Hepatocyte (in vitro differentiated cells): ENCODE measurements at regions not wholly inside any gene's neighbourhood (a gene's known extent, or its start where the extent isn't known, plus 50 kb on each side); places are given as distances from the start of the nearest gene placed in this dataset.
"Not testable (repeated sequence)": the region's sequence is repeated elsewhere in the genome, so short reads cannot be mapped to it uniquely, and the experiment has no call there.

ENCODE experiments used
- DNase-seq: peaks from one replicate; pipeline ENCODE4 v3.0.0-alpha.2; 2016; ENCODE audit warnings: low spot score
- H2AFZ ChIP-seq: fragments of 200-600 bp; sonication (generic); 2 replicates; pipeline ENCODE4 v1.6.0; 2016; ENCODE audit warnings: antibody characterized with exemption, mild to moderate bottlenecking
- H3K27ac ChIP-seq: fragments of 200-600 bp; sonication (generic); 2 replicates; pipeline ENCODE4 v1.5.1; 2016; ENCODE audit warnings: mild to moderate bottlenecking
- H3K27me3 ChIP-seq: fragments of 200-600 bp; sonication (generic); 2 replicates; pipeline ENCODE4 v1.6.1; 2016
- H3K36me3 ChIP-seq: fragments of 200-600 bp; sonication (generic); replicated peaks from 2 replicates; pipeline ENCODE4 v1.5.1; 2016; ENCODE audit warnings: low read depth; ENCODE audit not compliant: insufficient read depth
- H3K4me1 ChIP-seq: fragments of 200-600 bp; sonication (generic); 2 replicates; pipeline ENCODE4 v1.5.1; 2016; ENCODE audit warnings: mild to moderate bottlenecking, moderate library complexity; ENCODE audit not compliant: insufficient read depth
- H3K4me2 ChIP-seq: fragments of 200-600 bp; sonication (generic); 2 replicates; pipeline ENCODE4 v1.6.0; 2016
- H3K4me3 ChIP-seq: fragments of 200-600 bp; sonication (generic); 2 replicates; pipeline ENCODE4 v1.5.1; 2016; ENCODE audit warnings: mild to moderate bottlenecking
- H3K79me2 ChIP-seq: fragments of 200-600 bp; sonication (generic); 2 replicates; pipeline ENCODE4 v1.6.0; 2017; ENCODE audit warnings: mild to moderate bottlenecking
- H3K9me2 ChIP-seq: fragments of 200-600 bp; sonication (generic); replicated peaks from 2 replicates; pipeline ENCODE4 v1.6.0; 2017; ENCODE audit warnings: mild to moderate bottlenecking; ENCODE audit not compliant: insufficient read depth
- H3K9me3 ChIP-seq: fragments of 200-600 bp; sonication (generic); 2 replicates; pipeline ENCODE4 v1.5.1; 2016; ENCODE audit warnings: low read depth, mild to moderate bottlenecking
- H4K20me1 ChIP-seq: fragments of 200-600 bp; sonication (generic); 2 replicates; pipeline ENCODE4 v1.6.0; 2016; ENCODE audit warnings: mild to moderate bottlenecking; ENCODE audit not compliant: insufficient read depth, poor library complexity, severe bottlenecking
- CTCF ChIP-seq: fragments of 200-600 bp; sonication (generic); IDR thresholded peaks from 2 replicates; pipeline ENCODE4 v1.5.1; 2016; ENCODE audit warnings: antibody characterized with exemption, mild to moderate bottlenecking; ENCODE audit not compliant: poor library complexity
- EZH2 ChIP-seq: fragments of 200-600 bp; sonication (generic); IDR thresholded peaks from 2 replicates; pipeline ENCODE4 v1.6.1; 2016; ENCODE audit warnings: antibody characterized with exemption, mild to moderate bottlenecking, borderline replicate concordance
- EZH2phosphoT487 ChIP-seq: fragments of 200-600 bp; sonication (generic); IDR thresholded peaks from one replicate; pipeline ENCODE4 v1.6.1; 2018; ENCODE audit warnings: antibody characterized with exemption, mild to moderate bottlenecking, low read depth, moderate library complexity; ENCODE audit not compliant: unreplicated experiment, severe bottlenecking
- WGBS: methylation state at CpG from one replicate; pipeline ENCODE4 v1.1.6; 2016; ENCODE audit warnings: low lambda C conversion rate; ENCODE audit errors: missing lambda C conversion rate; 5-methylcytosine and 5-hydroxymethylcytosine counted together

GRCh38 chr6:19569563-19569962 is 267.6 kb upstream of the ID4 start:
- no peaks in the 10 kb centered on the region for H3K9me3 ChIP-seq
- H3K4me3 ChIP-seq = no peak overlapping the region
- no peaks in the 10 kb centered on the region for H3K79me2 ChIP-seq
- H3K27ac ChIP-seq = no peak overlapping the region
- H2AFZ ChIP-seq = no peak overlapping the region
- TF ChIP-seq EZH2phosphoT487 (no peak), EZH2 (no peak), CTCF (no peak)
- H4K20me1 ChIP-seq = no peaks in the 10 kb centered on the region
- no peak for DNase-seq
- H3K9me2 ChIP-seq = no peaks in the 10 kb centered on the region
- H3K4me1 ChIP-seq = no peaks in the 10 kb centered on the region
- H3K4me2 ChIP-seq = no peak overlapping the region
- 86% methylated on average over 3 of the region's 3 CpGs for WGBS
- no peaks in the 10 kb centered on the region for H3K27me3 ChIP-seq
- H3K36me3 ChIP-seq = no peaks in the 10 kb centered on the region

GRCh38 chr6:19571176-19571575 is 266.0 kb upstream of the ID4 start:
- H3K79me2 ChIP-seq = no peaks in the 10 kb centered on the region
- no peaks in the 10 kb centered on the region for H3K27me3 ChIP-seq
- H3K27ac ChIP-seq = no peak overlapping the region
- H3K9me2 ChIP-seq = no peaks in the 10 kb centered on the region
- H3K36me3 ChIP-seq = no peaks in the 10 kb centered on the region
- H4K20me1 ChIP-seq = no peaks in the 10 kb centered on the region
- no peaks in the 10 kb centered on the region for H3K9me3 ChIP-seq
- WGBS = 95% methylated on average over 3 of the region's 3 CpGs
- H3K4me3 ChIP-seq = no peak overlapping the region
- TF ChIP-seq EZH2 (no peak), EZH2phosphoT487 (no peak), CTCF (no peak)
- H3K4me2 ChIP-seq = no peak overlapping the region
- no peak overlapping the region for H2AFZ ChIP-seq
- H3K4me1 ChIP-seq = no peaks in the 10 kb centered on the region
- DNase-seq = no peak

- no peak overlapping the region for H3K4me2 ChIP-seq
- H2AFZ ChIP-seq = no peak overlapping the region
- H4K20me1 ChIP-seq = no peaks in the 10 kb centered on the region
- no peaks in the 10 kb centered on the region for H3K4me1 ChIP-seq
- no peak overlapping the region for H3K4me3 ChIP-seq
- TF ChIP-seq CTCF (no peak), EZH2phosphoT487 (no peak), EZH2 (no peak)
- no peaks in the 10 kb centered on the region for H3K9me2 ChIP-seq
- DNase-seq = no peak
- H3K27me3 ChIP-seq = no peaks in the 10 kb centered on the region
- no peaks in the 10 kb centered on the region for H3K9me3 ChIP-seq
- 77% methylated on average over 4 of the region's 4 CpGs for WGBS
- H3K79me2 ChIP-seq = no peaks in the 10 kb centered on the region
- H3K36me3 ChIP-seq = peaks cover 3% of the 10 kb centered on the region
- H3K27ac ChIP-seq = no peak overlapping the region
These were observed 258.7 kb upstream of the ID4 start for GRCh38 chr6:19578481-19578880.

- not testable (repeated sequence) for H3K9me3 ChIP-seq, DNase-seq, H3K4me2 ChIP-seq, H3K27me3 ChIP-seq, H2AFZ ChIP-seq, H3K27ac ChIP-seq, H3K36me3 ChIP-seq, H3K4me3 ChIP-seq, H4K20me1 ChIP-seq, H3K79me2 ChIP-seq, H3K9me2 ChIP-seq, H3K4me1 ChIP-seq
- WGBS = 100% methylated on average over 4 of the region's 4 CpGs
These were observed 253.0 kb upstream of the ID4 start for GRCh38 chr6:19584207-19584606.
